ENCODE measurements at regions not wholly inside any gene's neighbourhood (a gene's known extent, or its start where the extent isn't known, plus 50 kb on each side); places are given as distances from the start of the nearest gene placed in this dataset.

GRCh38 chr7:119842786-119843185 is 430.2 kb upstream of the KCND2 start:
- TF ChIP-seq, protein P1, sequence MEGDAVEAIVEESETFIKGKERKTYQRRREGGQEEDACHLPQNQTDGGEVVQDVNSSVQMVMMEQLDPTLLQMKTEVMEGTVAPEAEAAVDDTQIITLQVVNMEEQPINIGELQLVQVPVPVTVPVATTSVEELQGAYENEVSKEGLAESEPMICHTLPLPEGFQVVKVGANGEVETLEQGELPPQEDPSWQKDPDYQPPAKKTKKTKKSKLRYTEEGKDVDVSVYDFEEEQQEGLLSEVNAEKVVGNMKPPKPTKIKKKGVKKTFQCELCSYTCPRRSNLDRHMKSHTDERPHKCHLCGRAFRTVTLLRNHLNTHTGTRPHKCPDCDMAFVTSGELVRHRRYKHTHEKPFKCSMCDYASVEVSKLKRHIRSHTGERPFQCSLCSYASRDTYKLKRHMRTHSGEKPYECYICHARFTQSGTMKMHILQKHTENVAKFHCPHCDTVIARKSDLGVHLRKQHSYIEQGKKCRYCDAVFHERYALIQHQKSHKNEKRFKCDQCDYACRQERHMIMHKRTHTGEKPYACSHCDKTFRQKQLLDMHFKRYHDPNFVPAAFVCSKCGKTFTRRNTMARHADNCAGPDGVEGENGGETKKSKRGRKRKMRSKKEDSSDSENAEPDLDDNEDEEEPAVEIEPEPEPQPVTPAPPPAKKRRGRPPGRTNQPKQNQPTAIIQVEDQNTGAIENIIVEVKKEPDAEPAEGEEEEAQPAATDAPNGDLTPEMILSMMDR (IDR thresholded peaks at IDR 0.05; ENCODE audit: insufficient read depth, low read length, poor library complexity, severe bottlenecking) = no peak
- no peak for TF ChIP-seq EZH2phosphoT487 (conservative IDR thresholded peaks at IDR 0.05; ENCODE audit: low read length)
